NCI-H1092 (cell line): ENCODE measurements at regions not wholly inside any gene's neighbourhood (a gene's known extent, or its start where the extent isn't known, plus 50 kb on each side); places are given as distances from the start of the nearest gene placed in this dataset.

Source experiments
- DNase-seq: peaks from one replicate; lab custom pipeline; 2025; lab: John Stamatoyannopoulos, UW

DNA sequence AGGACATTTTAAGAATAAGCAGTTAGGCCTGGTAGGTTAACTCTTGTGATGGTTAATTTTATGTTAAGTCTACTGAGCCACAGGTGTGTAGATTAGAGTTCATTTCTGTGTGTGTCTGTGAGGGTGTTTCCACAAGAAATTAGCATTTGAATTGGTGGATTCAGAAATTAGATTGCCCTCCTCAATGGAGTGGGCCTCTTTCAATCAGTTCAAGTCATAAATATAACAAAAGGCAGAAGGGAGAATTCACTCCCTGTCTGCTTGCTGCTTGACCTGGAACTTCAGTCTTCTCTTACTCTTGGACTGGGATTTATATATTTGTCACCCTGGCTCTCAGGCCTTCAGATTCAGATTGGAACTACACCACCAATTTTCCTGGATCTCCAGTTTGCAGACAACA is 55.3 kb upstream of the POM121L12 start:
- no peak for DNase-seq

GRCh38 chr7:52973126-52973525 is 62.3 kb upstream of the POM121L12 start:
- no peak for DNase-seq

GRCh38 chr7:52962402-52963076 is 72.9 kb upstream of the POM121L12 start:
- no peak for DNase-seq

DNA sequence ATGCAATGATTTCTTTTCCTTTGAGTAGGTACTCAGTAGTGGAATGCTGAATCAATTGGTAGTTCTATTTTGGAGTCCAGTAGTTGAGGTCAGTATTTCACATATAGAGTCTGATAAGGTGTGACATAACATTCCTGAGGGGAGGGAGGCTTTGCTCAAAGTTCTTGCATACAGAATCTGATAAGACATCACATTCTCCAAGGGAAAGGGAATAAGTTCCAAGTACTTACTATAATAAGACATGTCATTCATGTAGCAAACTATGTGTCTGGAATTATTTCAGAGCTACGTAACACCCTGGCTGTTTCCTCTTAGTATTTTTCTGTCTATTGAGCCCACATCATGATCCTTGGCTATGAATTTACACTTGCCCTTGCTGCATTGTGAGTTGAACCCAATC is 74.3 kb upstream of the POM121L12 start:
- DNase-seq, result no peak

DNA sequence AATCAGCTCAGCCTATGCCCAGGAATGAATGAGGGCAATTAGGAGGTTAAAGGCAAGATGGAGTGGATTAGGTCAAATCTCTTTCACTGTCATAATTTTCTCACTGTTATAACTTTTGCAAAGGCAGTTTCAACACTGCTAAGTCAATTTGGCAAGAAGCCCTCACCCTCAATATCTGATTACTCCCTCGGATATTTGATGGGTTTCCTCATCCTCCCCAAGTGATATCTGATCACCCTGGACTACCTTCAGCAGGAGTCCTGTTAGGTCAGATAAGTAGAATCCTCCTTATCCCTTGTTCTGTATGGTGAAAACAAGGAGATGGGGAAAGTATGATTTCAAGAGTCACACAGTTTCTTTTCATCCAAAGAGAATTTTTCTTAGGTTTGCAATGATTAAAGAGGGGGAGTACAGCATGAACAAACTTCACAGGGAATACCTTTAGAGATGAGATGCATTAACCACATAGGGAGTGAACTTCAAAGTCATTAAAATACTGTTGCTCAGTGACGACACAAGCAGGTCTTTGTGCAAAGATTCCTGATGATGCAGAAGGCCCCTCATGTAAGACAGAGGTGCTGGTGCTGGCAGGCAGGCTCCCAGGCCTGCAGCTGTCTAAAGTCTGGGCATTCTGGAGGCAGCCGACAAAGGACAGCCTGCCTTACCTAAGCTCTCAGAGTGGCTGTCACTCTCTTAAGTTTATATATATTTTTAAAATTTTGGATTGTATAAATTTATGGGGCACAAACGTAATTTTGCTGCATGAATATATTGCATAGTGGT is 75.4 kb upstream of the POM121L12 start:
- DNase-seq, result no peak

- no peak for DNase-seq
These were observed 76.1 kb upstream of the POM121L12 start for GRCh38 chr7:52959336-52959735.

DNA sequence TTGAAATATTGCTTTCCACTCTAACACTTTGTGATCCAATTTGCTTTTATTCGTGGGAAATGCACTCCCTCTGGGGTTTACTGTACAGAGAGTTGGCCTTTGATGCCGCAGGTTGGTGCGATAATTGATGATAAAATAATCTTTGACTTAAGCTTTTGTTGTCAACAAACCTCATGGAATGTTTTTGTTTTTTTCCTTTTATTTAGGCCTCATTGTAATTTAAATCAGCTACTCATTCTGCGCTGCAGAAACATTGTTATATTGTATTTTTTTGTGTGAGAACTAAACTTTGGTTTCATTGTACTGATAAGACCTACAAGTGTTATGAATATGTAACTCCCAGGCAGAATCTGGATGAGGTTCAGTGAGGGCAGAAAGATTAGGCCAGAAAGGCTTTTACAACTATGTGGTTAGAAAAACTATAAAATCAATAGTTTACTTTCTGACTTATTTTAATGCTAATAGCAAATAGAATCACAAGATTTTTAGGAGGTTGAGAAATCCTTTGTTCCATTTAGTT is 76.8 kb upstream of the POM121L12 start:
- DNase-seq, result no peak

GRCh38 chr7:52956379-52956915 is 79.0 kb upstream of the POM121L12 start:
- no peak for DNase-seq

DNA sequence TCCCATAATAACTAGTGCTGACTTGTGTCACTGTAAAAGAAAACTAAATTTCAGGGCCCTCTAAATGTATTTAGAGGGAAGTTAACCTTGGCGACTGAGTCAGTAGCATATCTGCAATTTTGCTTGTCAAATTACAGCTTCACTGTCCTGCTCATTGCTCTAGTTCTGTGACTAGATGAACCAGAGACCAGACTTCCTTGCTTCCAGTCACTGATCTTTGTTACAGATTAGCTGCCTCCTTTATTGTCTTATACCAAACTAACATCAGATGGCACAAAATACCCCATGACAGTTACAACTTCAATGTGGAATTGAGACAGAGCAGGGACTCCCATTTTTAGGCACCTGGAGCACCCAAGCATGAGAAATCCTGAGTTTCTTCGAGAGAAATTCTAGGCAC is 79.9 kb upstream of the POM121L12 start:
- no peak for DNase-seq

DNA sequence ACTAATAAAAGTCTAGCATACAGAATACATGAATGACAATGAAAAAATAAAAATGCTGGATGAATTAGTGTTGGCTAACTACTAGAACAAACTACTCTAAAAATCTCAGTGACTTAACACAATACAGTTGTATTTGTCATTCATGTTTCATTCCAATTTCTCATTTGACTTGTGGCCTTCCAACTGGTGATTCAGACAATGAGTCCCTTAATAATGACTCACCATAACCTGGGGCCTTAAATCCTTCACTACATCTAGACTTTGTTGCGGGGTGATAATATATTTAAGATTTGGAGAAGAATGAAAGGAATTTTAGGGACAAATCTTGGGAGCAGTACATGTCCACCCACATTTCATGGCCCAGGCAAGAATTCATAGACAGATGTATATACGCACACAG is 90.5 kb upstream of the POM121L12 start:
- DNase-seq, result no peak

DNA sequence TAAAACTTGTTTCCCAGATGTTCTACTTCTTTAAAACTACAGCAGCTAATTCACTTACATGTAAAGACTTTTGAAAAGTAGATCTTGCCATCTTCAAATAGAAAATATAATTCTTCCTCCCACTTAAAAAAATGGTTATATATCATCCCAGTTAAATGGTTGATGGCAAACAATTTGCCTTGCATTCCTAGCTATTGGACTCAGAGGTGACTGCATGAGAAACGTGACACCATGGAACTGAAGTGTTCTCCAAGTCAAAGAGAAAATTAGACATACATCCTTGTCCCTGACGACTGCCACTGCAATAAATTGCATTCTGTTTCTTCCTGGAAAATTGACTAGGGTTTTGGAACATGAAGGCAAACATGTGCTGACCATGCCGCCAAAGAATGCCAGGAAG is 95.0 kb upstream of the POM121L12 start:
- no peak for DNase-seq

DNA sequence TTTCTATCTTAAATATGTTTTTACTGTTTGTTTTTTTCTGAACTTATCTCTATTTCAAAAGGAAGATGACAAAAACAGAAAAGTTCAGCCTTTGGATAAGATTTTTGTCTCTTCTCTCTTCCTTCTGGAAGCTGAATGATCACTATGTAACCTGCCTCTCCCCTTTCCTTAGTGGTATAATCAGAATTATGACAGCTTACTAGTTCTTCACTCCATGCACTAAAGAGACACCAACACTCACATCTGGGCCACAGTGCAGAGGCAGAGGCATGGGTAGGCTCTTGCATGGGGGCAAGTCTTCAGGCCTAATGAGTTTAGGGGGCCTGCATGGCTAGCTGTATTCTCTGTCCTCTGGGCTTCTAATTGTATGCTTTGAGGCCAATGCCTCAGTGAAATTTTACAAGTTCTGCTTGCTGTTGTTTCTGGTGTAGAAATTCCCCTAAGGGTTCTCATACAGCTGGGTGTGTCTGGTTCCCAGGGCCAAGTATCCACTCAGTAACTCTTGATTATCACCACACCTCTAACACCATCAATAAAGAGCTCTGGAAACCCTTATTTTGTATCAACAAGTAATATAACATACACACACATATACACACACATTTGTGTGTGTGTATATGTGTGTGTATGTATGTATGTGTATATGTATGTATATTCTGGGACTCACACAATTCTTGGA is 96.8 kb upstream of the POM121L12 start:
- no peak for DNase-seq

- DNase-seq, result no peak
These were observed 98.7 kb upstream of the POM121L12 start for GRCh38 chr7:52936750-52937149.

DNA sequence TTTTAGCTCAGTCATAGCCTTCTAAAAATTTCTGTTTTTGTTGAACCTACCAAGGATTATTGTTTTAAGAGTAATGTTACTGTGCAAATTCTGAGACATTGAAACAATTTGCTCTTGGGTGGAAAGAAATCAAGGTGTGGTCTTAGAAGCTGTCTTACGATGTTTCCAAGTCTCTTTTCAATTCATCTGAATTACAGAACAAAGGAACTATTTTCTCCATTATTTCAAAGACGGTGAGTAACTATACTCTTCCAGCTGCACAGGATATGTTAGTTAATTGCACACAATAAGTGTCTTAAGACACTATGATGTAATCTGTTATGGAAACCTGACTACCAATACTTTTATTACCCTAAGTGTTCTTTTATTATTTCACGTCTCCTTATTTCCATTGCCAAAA is 106.8 kb upstream of the POM121L12 start:
- DNase-seq, result no peak

- no peak for DNase-seq
These were observed 110.1 kb upstream of the POM121L12 start for GRCh38 chr7:52925332-52925731.

GRCh38 chr7:52920977-52921376 is 114.5 kb upstream of the POM121L12 start:
- DNase-seq, result no peak

- no peak for DNase-seq
These were observed 117.4 kb upstream of the POM121L12 start for GRCh38 chr7:52917982-52918578.

GRCh38 chr7:52911795-52912194 is 123.6 kb upstream of the POM121L12 start:
- DNase-seq, result no peak

- DNase-seq, result no peak
These were observed 124.1 kb upstream of the POM121L12 start for GRCh38 chr7:52911326-52911725.

DNA sequence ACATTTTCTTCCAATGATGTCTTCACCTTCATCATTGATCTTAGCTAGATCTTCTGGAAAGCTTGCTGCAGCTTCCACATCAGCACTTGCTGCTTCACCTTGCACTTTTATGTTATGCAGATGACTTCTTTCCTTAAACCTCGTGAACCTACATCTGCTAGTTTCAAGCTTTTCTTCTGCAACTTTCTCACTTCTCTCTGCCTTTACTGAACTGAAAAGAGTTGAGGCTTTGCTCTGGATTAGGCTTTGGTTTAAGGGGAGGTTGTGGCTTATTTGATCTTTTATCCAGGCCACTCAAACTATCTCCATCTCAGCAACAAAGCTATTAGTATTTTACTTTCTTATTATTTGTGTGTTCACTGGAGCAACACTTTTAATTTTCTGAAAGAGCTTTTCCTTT is 125.5 kb upstream of the POM121L12 start:
- DNase-seq, result no peak

DNA sequence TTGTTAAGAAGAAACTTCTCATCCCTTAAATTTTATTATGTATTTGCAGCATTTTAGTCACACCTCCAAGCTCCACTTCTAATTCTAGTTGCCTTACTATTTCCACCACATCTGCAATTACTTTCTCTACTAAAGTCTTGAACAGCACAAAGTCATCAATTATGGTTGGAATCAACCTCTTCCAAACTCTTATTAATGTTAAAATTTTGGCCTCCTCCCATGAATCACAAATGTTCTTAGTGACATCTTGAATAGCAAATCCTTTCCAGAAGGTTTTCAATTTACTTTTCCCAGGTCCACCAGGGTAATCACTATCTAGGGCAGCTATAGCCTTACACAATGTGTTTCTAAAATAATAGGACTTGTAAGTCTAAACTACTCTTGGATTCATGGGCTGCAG is 126.3 kb upstream of the POM121L12 start:
- DNase-seq, result no peak

DNA sequence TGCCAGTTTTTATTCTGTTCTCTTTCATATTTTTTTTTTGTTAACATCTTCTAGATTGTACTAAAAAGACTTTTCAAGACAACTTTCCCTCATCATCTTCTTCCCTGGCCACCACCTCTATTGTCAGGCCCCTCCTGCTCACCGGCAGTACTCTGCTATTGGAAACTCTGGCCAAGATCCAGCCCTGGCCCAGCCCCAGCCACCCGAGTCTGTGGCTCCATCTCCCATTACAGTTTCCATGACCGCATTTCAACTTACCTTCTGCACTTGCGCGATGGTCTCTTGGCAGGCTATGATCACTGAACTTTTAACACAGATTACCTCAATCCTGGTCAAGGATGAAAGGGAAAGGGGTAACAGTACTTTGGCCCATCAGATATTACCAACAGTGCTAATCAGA is 137.7 kb upstream of the POM121L12 start:
- no peak for DNase-seq
